IPS-18c (cell line): ENCODE measurements at regions not wholly inside any gene's neighbourhood (a gene's known extent, or its start where the extent isn't known, plus 50 kb on each side); places are given as distances from the start of the nearest gene placed in this dataset.
A peak's percentile ranks its signal among the peaks of the same experiment; 100 is the strongest.

Experiments
- H3K4me3 ChIP-seq: 2 replicates; pipeline ENCODE4 v1.7.0; 2013; ENCODE audit warnings: low read depth, mild to moderate bottlenecking, low read length, moderate library complexity; ENCODE audit not compliant: insufficient read depth
- H3K9me3 ChIP-seq: one replicate; pipeline ENCODE4 v1.6.1; 2013; ENCODE audit warnings: mild to moderate bottlenecking, low read length, moderate library complexity; ENCODE audit not compliant: control insufficient read depth, insufficient read depth

GRCh38 chr9:129382281-129383018 is 204.4 kb upstream of the IER5L start:
- peak overlapping the region; percentile 31 for H3K4me3 ChIP-seq
- H3K9me3 ChIP-seq: no peaks in the 10 kb centered on the region

- Histone ChIP-seq H3K4me3 (no peak overlapping the region), H3K9me3 (no peaks in the 10 kb centered on the region)
Observed at GRCh38 chr9:129381481-129381957, 203.5 kb upstream of the IER5L start.

GRCh38 chr9:129380961-129381401 is 202.9 kb upstream of the IER5L start:
- no peak overlapping the region for H3K4me3 ChIP-seq
- H3K9me3 ChIP-seq: no peaks in the 10 kb centered on the region

GRCh38 chr9:129379886-129380285 is 201.8 kb upstream of the IER5L start:
- H3K4me3 ChIP-seq: no peak overlapping the region
- H3K9me3 ChIP-seq: no peaks in the 10 kb centered on the region

- H3K4me3 ChIP-seq: no peak overlapping the region
- peaks cover 2% of the 10 kb centered on the region for H3K9me3 ChIP-seq
Observed at GRCh38 chr9:129379181-129379836, 201.2 kb upstream of the IER5L start.

GRCh38 chr9:129377931-129378661 is 200.0 kb upstream of the IER5L start:
- Histone ChIP-seq H3K9me3 (peaks cover 2% of the 10 kb centered on the region), H3K4me3 (no peak overlapping the region)

- Histone ChIP-seq H3K4me3 (no peak overlapping the region), H3K9me3 (peaks cover 2% of the 10 kb centered on the region)
Observed at GRCh38 chr9:129377181-129377580, 199.1 kb upstream of the IER5L start.

GRCh38 chr9:129375845-129376244 is 197.8 kb upstream of the IER5L start:
- Histone ChIP-seq H3K4me3 (no peak overlapping the region), H3K9me3 (peaks cover 2% of the 10 kb centered on the region)

GRCh38 chr9:129374651-129375050 is 196.6 kb upstream of the IER5L start:
- Histone ChIP-seq H3K9me3 (peaks cover 2% of the 10 kb centered on the region), H3K4me3 (no peak overlapping the region)

GRCh38 chr9:129374231-129374630 is 196.2 kb upstream of the IER5L start:
- H3K4me3 ChIP-seq: no peak overlapping the region

GRCh38 chr9:129373361-129373760 is 195.3 kb upstream of the IER5L start:
- Histone ChIP-seq H3K9me3 (peaks cover 6% of the 10 kb centered on the region), H3K4me3 (no peak overlapping the region)

More at GRCh38 chr9:129374231-129374630, 196.2 kb upstream of the IER5L start:
- peaks cover 4% of the 10 kb centered on the region for H3K9me3 ChIP-seq

GRCh38 chr9:129370770-129371169 is 192.7 kb upstream of the IER5L start:
- peaks cover 6% of the 10 kb centered on the region for H3K9me3 ChIP-seq
- no peak overlapping the region for H3K4me3 ChIP-seq

GRCh38 chr9:129368444-129368978 is 190.4 kb upstream of the IER5L start:
- H3K4me3 ChIP-seq: no peak overlapping the region
- peaks cover 4% of the 10 kb centered on the region for H3K9me3 ChIP-seq

GRCh38 chr9:129367287-129367686 is 189.2 kb upstream of the IER5L start:
- Histone ChIP-seq H3K4me3 (no peak overlapping the region), H3K9me3 (peaks cover 4% of the 10 kb centered on the region)

- peaks cover 4% of the 10 kb centered on the region for H3K9me3 ChIP-seq
- H3K4me3 ChIP-seq: no peak overlapping the region
Observed at GRCh38 chr9:129365196-129365595, 187.1 kb upstream of the IER5L start.

- Histone ChIP-seq H3K4me3 (no peak overlapping the region), H3K9me3 (no peaks in the 10 kb centered on the region)
Observed at GRCh38 chr9:129363216-129363873, 185.3 kb upstream of the IER5L start.
